ENCODE measurements at regions not wholly inside any gene's neighbourhood (a gene's known extent, or its start where the extent isn't known, plus 50 kb on each side); places are given as distances from the start of the nearest gene placed in this dataset.
A peak's percentile ranks its signal among the peaks of the same experiment; 100 is the strongest.
"Not testable (repeated sequence)": the region's sequence is repeated elsewhere in the genome, so short reads cannot be mapped to it uniquely, and the experiment has no call there.

- not testable (repeated sequence) for DNase-seq (ENCODE audit: low read depth, low spot score)
Observed at GRCh38 chr1:149157409-149157808, 54.1 kb upstream of the NBPF9 start.

- DNase-seq (ENCODE audit: low read depth, low spot score) = not testable (repeated sequence)
Observed at GRCh38 chr1:149158308-149158707, 55.0 kb upstream of the NBPF9 start.

GRCh38 chr1:149163063-149163444 is 59.7 kb upstream of the NBPF9 start:
- not testable (repeated sequence) for DNase-seq (ENCODE audit: low read depth, low spot score)

- peak; percentile 1 for DNase-seq (ENCODE audit: low read depth, low spot score)
Observed at GRCh38 chr1:149174765-149175164, 71.4 kb upstream of the NBPF9 start.

- DNase-seq (ENCODE audit: low read depth, low spot score) = not testable (repeated sequence)
Observed at GRCh38 chr1:149175812-149176211, 72.5 kb upstream of the NBPF9 start.

- peak; percentile 70 for DNase-seq (ENCODE audit: low read depth, low spot score)
Observed at GRCh38 chr1:149176453-149177316, 73.3 kb upstream of the NBPF9 start.

- not testable (repeated sequence) for DNase-seq (ENCODE audit: low read depth, low spot score)
Observed at GRCh38 chr1:149190742-149191141, 87.4 kb upstream of the NBPF9 start.

GRCh38 chr1:149196651-149197050 is 93.3 kb upstream of the NBPF9 start:
- DNase-seq (ENCODE audit: low read depth, low spot score) = not testable (repeated sequence)

GRCh38 chr1:149200567-149200966 is 97.2 kb upstream of the NBPF9 start:
- DNase-seq (ENCODE audit: low read depth, low spot score) = not testable (repeated sequence)

- DNase-seq (ENCODE audit: low read depth, low spot score) = not testable (repeated sequence)
Observed at GRCh38 chr1:149202283-149202682, 98.9 kb upstream of the NBPF9 start.

GRCh38 chr1:149204396-149204795 is 101.0 kb upstream of the NBPF9 start:
- not testable (repeated sequence) for DNase-seq (ENCODE audit: low read depth, low spot score)

GRCh38 chr1:149208836-149209235 is 105.5 kb upstream of the NBPF9 start:
- DNase-seq (ENCODE audit: low read depth, low spot score) = not testable (repeated sequence)

- DNase-seq (ENCODE audit: low read depth, low spot score) = not testable (repeated sequence)
Observed at GRCh38 chr1:149211757-149212420, 108.5 kb upstream of the NBPF9 start.

GRCh38 chr1:149212946-149213345 is 109.6 kb upstream of the NBPF9 start:
- DNase-seq (ENCODE audit: low read depth, low spot score) = not testable (repeated sequence)

- not testable (repeated sequence) for DNase-seq (ENCODE audit: low read depth, low spot score)
Observed at GRCh38 chr1:149213673-149214072, 110.3 kb upstream of the NBPF9 start.

- not testable (repeated sequence) for DNase-seq (ENCODE audit: low read depth, low spot score)
Observed at GRCh38 chr1:149218080-149218988, 115.0 kb upstream of the NBPF9 start.

GRCh38 chr1:149219539-149219938 is 116.2 kb upstream of the NBPF9 start:
- not testable (repeated sequence) for DNase-seq (ENCODE audit: low read depth, low spot score)

- not testable (repeated sequence) for DNase-seq (ENCODE audit: low read depth, low spot score)
Observed at GRCh38 chr1:149220463-149221074, 117.2 kb upstream of the NBPF9 start.

GRCh38 chr1:149227933-149228665 is 124.7 kb upstream of the NBPF9 start:
- not testable (repeated sequence) for DNase-seq (ENCODE audit: low read depth, low spot score)

Measured in ELF-1 (cell line).